HEK293T (cell line): ENCODE measurements at regions not wholly inside any gene's neighbourhood (a gene's known extent, or its start where the extent isn't known, plus 50 kb on each side); places are given as distances from the start of the nearest gene placed in this dataset.
A peak's percentile ranks its signal among the peaks of the same experiment; 100 is the strongest.

ENCODE experiments used
- CTCF ChIA-PET: fragments of 350-600 bp; formaldehyde crosslinking; extraction: SDS; loops from one replicate; lab custom pipeline; 2021; ENCODE audit warnings: antibody characterized with exemption, inconsistent platforms; lab: Yijun Ruan, JAX
- POLR2A ChIA-PET: fragments of 350-600 bp; formaldehyde crosslinking; extraction: SDS; loops from one replicate; lab custom pipeline; 2020; ENCODE audit warnings: antibody characterized with exemption, inconsistent platforms; lab: Yijun Ruan, JAX
- DNase-seq: peaks from one replicate; pipeline ENCODE4 v3.0.0; 2012; ENCODE audit warnings: mixed read lengths; ENCODE audit errors: extremely low spot score
- ARNT ChIP-seq: fragments of 450-650 bp; IDR thresholded peaks from 2 replicates; pipeline ENCODE4 v1.6.1; 2017; ENCODE audit warnings: mild to moderate bottlenecking
- BHLHE40 ChIP-seq: fragments of 450-650 bp; IDR thresholded peaks from 2 replicates; pipeline ENCODE4 v1.6.1; 2016; ENCODE audit warnings: mild to moderate bottlenecking, moderate library complexity, borderline replicate concordance
- CTBP1 ChIP-seq: fragments of 450-650 bp; IDR thresholded peaks from 2 replicates; pipeline ENCODE4 v1.6.1; 2016; ENCODE audit warnings: borderline replicate concordance
- ELF4 ChIP-seq: fragments of 450-650 bp; IDR thresholded peaks from 2 replicates; pipeline ENCODE4 v1.6.1; 2017; ENCODE audit warnings: antibody characterized with exemption
- FOXA1 ChIP-seq: fragments of 450-650 bp; IDR thresholded peaks from 2 replicates; pipeline ENCODE4 v1.6.1; 2016; ENCODE audit warnings: mild to moderate bottlenecking
- FOXK2 ChIP-seq: fragments of 450-650 bp; IDR thresholded peaks from 2 replicates; pipeline ENCODE4 v1.6.1; 2016; ENCODE audit warnings: mild to moderate bottlenecking
- FOXM1 ChIP-seq: fragments of 450-650 bp; IDR thresholded peaks from 2 replicates; pipeline ENCODE4 v1.6.1; 2017; ENCODE audit warnings: mild to moderate bottlenecking, borderline replicate concordance
- HDGF ChIP-seq: fragments of 450-650 bp; IDR thresholded peaks from 2 replicates; pipeline ENCODE4 v1.6.1; 2017; ENCODE audit warnings: antibody characterized with exemption, borderline replicate concordance
- L3MBTL2 ChIP-seq: fragments of 450-650 bp; conservative IDR thresholded peaks from 2 replicates; pipeline ENCODE4 v1.6.1; 2016; ENCODE audit warnings: mild to moderate bottlenecking
- LEF1 ChIP-seq: fragments of 450-650 bp; IDR thresholded peaks from 2 replicates; pipeline ENCODE4 v1.6.1; 2017; ENCODE audit warnings: mild to moderate bottlenecking, borderline replicate concordance
- NFRKB ChIP-seq: fragments of 450-650 bp; IDR thresholded peaks from 2 replicates; pipeline ENCODE4 v1.6.1; 2016; ENCODE audit warnings: mild to moderate bottlenecking, moderate library complexity
- PKNOX1 ChIP-seq: fragments of 450-650 bp; IDR thresholded peaks from 2 replicates; pipeline ENCODE4 v1.6.1; 2016
- SP1 ChIP-seq: fragments of 450-650 bp; IDR thresholded peaks from 2 replicates; pipeline ENCODE4 v1.6.1; 2017
- SUZ12 ChIP-seq: fragments of 450-650 bp; IDR thresholded peaks from 2 replicates; pipeline ENCODE4 v1.6.1; 2016; ENCODE audit warnings: mild to moderate bottlenecking
- TARDBP ChIP-seq: fragments of 450-650 bp; IDR thresholded peaks from 2 replicates; pipeline ENCODE4 v1.6.1; 2016
- ZNF384 ChIP-seq: fragments of 450-650 bp; IDR thresholded peaks from 2 replicates; pipeline ENCODE4 v1.6.1; 2016

GRCh38 chr1:192476802-192477298, 98.7 kb upstream of the RGS1 start:
- POLR2A ChIA-PET: no interaction called here
- TF ChIP-seq CTBP1 (no peak), LEF1 (no peak), ZNF384 (no peak), FOXK2 (no peak)
- DNase-seq: no peak
- CTCF ChIA-PET: interaction anchor here (1.0 kb wide), 1 partner anchor 134 kb away, joined by 4 read pairs; no protein-coding TSS in a partner anchor

GRCh38 chr1:192477630-192478029, 97.9 kb upstream of the RGS1 start:
- TF ChIP-seq FOXM1: no peak
- POLR2A ChIA-PET: no interaction called here
- DNase-seq: no peak
- CTCF ChIA-PET: interaction anchor here (1.0 kb wide), 1 partner anchor 133 kb away, joined by 4 read pairs; no protein-coding TSS in a partner anchor

- POLR2A ChIA-PET: no interaction called here
- CTCF ChIA-PET: no interaction called here
- DNase-seq: no peak
- TF ChIP-seq FOXK2: no peak
- no peak for TF ChIP-seq L3MBTL2
- TF ChIP-seq ZNF384: no peak
- TF ChIP-seq PKNOX1: no peak
- TF ChIP-seq BHLHE40: no peak
- TF ChIP-seq TARDBP: no peak
- no peak for TF ChIP-seq LEF1
- no peak for TF ChIP-seq SUZ12
- TF ChIP-seq FOXA1: no peak
- no peak for TF ChIP-seq ELF4
- no peak for TF ChIP-seq SP1
- no peak for TF ChIP-seq HDGF
- TF ChIP-seq ARNT: no peak
Measured at GRCh38 chr1:192485692-192486436, 89.7 kb upstream of the RGS1 start.

- no peak for TF ChIP-seq FOXK2
- TF ChIP-seq SP1: no peak
- peak; percentile 47 for DNase-seq
- CTCF ChIA-PET: no interaction called here
- POLR2A ChIA-PET: no interaction called here
Measured at GRCh38 chr1:192488058-192488457, 87.5 kb upstream of the RGS1 start.

- TF ChIP-seq FOXA1: no peak
- no peak for TF ChIP-seq HDGF
- TF ChIP-seq SP1: no peak
- TF ChIP-seq L3MBTL2: no peak
- TF ChIP-seq CTBP1: no peak
- TF ChIP-seq NFRKB: no peak
- no peak for TF ChIP-seq PKNOX1
- no peak for TF ChIP-seq ELF4
- ChIA-PET CTCF (no interaction called here), POLR2A (no interaction called here)
- no peak for DNase-seq
Measured at GRCh38 chr1:192489047-192489446, 86.5 kb upstream of the RGS1 start.

GRCh38 chr1:192489748-192490147, 85.8 kb upstream of the RGS1 start:
- TF ChIP-seq BHLHE40: no peak
- TF ChIP-seq TARDBP: no peak
- no peak for TF ChIP-seq CTBP1
- no peak for TF ChIP-seq PKNOX1
- TF ChIP-seq FOXK2: no peak
- no peak for TF ChIP-seq SP1
- TF ChIP-seq ELF4: no peak
- no peak for TF ChIP-seq HDGF
- no peak for TF ChIP-seq SUZ12
- TF ChIP-seq ARNT: no peak
- TF ChIP-seq FOXM1: no peak
- TF ChIP-seq L3MBTL2: no peak
- TF ChIP-seq ZNF384: no peak
- TF ChIP-seq FOXA1: no peak
- no peak for TF ChIP-seq LEF1
- TF ChIP-seq NFRKB: no peak
- no peak for DNase-seq
- ChIA-PET CTCF (no interaction called here), POLR2A (no interaction called here)
